GM13977 (cell line): ENCODE measurements at regions not wholly inside any gene's neighbourhood (a gene's known extent, or its start where the extent isn't known, plus 50 kb on each side); places are given as distances from the start of the nearest gene placed in this dataset.
A peak's percentile ranks its signal among the peaks of the same experiment; 100 is the strongest.

Experiments used
- DNase-seq: peaks from one replicate; pipeline ENCODE4 v3.0.0; 2012; ENCODE audit warnings: low spot score
- in situ Hi-C: fragments of 300-500 bp; cut with MboI; formaldehyde crosslinking; loops from one replicate; pipeline ENCODE4 v1.12.0; 2022; ENCODE audit warnings: low sequenced_read_pairs, low pct_unique_long_range_greater_than_20kb, mixed read lengths, inconsistent platforms; ENCODE audit not compliant: unreplicated experiment
- TF ChIP-seq, protein P1 (sequence below): IDR thresholded peaks from 2 replicates; pipeline ENCODE4 v1.5.1; 2012; ENCODE audit warnings: mild to moderate bottlenecking, control low read depth; ENCODE audit not compliant: insufficient read depth; ENCODE audit errors: extremely low read depth, missing control alignments

GRCh38 chr4:4677556-4678522 lies 136.0 kb upstream of the STX18 start:
- TF ChIP-seq, protein P1, sequence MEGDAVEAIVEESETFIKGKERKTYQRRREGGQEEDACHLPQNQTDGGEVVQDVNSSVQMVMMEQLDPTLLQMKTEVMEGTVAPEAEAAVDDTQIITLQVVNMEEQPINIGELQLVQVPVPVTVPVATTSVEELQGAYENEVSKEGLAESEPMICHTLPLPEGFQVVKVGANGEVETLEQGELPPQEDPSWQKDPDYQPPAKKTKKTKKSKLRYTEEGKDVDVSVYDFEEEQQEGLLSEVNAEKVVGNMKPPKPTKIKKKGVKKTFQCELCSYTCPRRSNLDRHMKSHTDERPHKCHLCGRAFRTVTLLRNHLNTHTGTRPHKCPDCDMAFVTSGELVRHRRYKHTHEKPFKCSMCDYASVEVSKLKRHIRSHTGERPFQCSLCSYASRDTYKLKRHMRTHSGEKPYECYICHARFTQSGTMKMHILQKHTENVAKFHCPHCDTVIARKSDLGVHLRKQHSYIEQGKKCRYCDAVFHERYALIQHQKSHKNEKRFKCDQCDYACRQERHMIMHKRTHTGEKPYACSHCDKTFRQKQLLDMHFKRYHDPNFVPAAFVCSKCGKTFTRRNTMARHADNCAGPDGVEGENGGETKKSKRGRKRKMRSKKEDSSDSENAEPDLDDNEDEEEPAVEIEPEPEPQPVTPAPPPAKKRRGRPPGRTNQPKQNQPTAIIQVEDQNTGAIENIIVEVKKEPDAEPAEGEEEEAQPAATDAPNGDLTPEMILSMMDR, result peak; percentile 42
- in situ Hi-C loops, result no loop called here
- DNase-seq, result no peak

DNA sequence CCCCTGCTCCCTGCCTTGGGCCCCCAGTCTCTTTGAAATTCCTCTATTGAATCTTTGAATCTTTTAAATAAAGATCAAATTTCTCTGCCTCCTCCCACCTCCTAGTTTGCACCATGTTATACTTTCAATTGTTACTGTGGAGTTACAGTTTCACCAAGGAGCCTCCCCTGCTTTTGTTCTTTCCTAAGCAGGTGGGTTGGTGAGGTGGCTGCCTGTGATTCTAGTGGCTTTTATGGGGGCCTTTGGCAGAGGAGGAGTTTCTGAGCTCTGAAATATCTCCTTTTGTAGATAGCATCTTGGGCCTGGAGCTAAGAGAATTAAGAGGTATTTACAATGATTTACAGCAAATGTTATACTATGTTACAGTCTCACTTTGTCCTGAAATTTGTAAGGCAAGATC lies 133.8 kb upstream of the STX18 start:
- TF ChIP-seq, protein P1, result no peak
- in situ Hi-C loops, result no loop called here
- no peak for DNase-seq

DNA sequence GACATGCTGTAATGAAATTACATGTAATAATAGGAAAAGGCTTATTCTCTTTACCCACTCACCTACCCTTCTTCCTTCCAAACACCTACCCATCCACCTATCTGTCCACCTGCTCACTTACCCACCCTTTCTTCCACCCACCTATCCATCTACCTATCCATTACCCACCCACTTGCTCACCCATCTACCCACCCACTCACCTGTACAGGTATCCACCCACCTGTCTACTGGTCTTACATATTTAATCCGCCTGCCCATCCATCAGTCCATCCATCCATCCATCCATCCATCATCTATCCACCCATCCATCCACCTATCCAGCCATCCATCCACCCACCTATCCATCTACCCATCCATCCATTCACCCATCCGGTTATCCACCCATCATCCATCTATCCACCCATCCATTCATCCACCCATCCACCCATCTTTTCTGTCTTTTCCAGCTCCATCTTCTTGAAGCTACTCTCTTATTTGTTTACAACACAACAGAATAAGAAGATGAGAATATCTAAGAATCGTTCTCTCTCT lies 133.3 kb upstream of the STX18 start:
- in situ Hi-C loops, result no loop called here
- TF ChIP-seq, protein P1, result no peak
- no peak for DNase-seq

DNA sequence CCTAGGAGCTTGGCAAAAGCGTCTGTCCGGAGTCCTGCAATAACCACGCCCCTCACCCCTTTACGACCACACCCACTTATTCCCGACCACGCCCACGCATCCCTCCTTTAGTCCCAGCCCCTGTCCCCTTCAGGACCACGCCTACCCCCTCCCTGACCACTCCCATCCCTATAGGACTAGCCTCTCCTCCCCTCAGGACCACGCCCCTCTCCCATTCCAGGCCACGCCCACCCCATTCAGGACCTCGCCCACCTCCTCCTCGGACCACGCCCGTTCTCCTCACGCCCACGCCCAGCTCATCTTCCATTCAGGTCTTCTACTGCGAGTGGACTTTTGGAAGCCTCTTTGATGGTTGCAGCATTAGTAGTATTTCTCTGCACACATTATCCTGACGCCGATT lies 131.2 kb upstream of the STX18 start:
- TF ChIP-seq, protein P1, result no peak
- in situ Hi-C loops, result no loop called here
- no peak for DNase-seq

- in situ Hi-C loops, result no loop called here
Measured at GRCh38 chr4:4672402-4672801, 130.6 kb upstream of the STX18 start.

GRCh38 chr4:4671774-4672349 lies 130.0 kb upstream of the STX18 start:
- in situ Hi-C loops, result no loop called here
- DNase-seq, result no peak
- TF ChIP-seq, protein P1, result no peak

More at GRCh38 chr4:4672402-4672801, 130.6 kb upstream of the STX18 start:
- TF ChIP-seq, protein P1, result no peak
- DNase-seq, result no peak
